Stimulated activated CD4-positive, alpha-beta T cell treated with anti-CD3 and anti-CD28 coated beads, Interleukin-1b, Interleukin-23, amount 100 ng/mL, for 48 hours (primary cell): ENCODE measurements at regions not wholly inside any gene's neighbourhood (a gene's known extent, or its start where the extent isn't known, plus 50 kb on each side); places are given as distances from the start of the nearest gene placed in this dataset.
"Not testable (repeated sequence)": the region's sequence is repeated elsewhere in the genome, so short reads cannot be mapped to it uniquely, and the experiment has no call there.

Experiments used
- DNase-seq: peaks from one replicate; pipeline ENCODE4 v3.0.0-alpha.2; 2020

DNA sequence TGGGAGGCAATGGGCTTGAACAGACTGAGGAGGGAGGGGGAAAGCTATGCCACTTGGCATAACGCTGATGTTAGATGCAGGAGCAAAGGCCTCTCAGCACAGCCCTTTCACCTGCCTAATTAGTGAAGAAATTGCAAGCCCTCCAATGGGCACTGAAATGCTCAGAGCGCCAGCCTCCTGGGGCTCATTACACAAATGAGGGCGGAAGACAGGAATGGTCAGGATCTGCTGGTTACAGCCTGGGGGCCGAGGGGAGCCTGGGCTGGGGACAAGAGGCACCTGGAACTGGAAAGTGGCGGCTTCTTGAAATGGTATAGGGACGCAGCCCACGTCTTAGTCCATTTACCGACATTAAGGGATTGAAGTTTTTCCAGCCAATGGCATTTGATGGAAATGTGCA, 50.2 kb upstream of the PLET1 start:
- DNase-seq, result no peak

DNA sequence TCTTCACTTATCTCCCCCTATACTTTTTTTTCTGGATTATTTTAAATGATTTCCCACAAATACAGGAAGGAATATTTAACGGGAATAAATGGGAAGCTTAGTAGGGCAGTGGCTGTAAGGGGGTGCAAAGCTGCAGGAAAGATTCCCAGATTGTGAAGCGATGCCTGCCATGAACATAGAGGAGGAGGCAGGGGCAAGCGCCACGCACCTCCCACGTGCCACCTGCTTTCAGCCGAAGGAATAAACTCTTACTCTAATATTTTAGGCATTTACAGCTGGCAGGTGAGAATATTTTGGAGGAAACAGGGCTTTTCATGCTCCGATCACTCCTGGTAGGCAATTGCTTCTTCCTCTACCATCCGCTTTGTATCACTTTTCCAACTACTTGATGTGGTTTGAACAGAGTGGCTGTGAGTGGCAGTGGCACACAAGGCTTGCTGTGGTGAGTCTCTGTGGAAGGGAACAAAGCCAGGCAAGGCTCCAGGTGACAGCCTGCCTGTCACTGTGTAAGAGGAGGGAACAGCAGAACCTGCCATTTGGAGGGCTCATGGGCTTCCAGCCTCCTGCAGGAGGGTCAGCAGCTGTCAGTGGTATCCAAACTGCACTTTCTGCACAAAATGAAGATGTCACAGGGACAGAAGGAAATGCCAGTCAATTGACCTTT, 54.5 kb upstream of the PLET1 start:
- no peak for DNase-seq

DNA sequence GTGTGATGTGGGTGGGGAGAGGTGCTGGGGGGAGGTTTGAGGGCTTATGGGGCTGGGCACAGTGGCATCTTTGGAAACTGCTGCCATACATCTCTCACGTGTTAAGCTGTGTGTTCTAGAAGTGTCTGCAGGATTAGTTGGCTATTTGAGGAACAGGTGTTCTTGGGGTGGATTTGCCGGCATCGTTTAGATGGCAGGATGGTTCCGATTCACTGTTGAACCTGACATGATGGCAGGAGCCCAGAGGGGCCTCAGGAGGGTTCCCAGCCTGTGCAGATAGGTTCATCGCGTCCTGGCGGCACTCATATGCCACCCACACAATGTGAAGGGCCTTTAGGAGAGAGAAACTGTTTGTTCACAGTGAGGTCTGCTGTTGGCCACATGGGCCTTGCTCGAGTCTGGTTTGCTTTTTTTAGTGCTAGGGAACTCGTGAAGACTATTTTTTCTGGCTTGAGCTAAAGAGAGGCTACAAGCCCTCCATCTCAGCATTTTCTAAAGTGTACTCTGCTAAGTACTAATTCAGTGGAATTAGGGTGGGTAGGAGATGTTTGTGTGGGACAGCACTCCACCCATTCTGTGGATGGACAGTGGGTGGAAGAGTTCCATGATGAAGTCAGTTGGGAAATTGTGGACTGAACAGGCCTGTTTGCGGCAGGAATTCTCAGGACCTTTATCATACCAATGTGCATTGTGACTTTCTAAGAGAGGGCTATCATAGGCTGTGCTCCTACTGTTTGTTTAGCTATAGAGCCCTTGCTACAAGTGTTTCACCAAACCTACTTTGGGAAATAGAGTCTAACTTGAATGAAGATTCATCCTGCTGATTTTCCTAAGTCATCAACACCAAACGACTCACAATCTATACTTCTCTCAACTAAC, 55.4 kb upstream of the PLET1 start:
- DNase-seq, result no peak

DNA sequence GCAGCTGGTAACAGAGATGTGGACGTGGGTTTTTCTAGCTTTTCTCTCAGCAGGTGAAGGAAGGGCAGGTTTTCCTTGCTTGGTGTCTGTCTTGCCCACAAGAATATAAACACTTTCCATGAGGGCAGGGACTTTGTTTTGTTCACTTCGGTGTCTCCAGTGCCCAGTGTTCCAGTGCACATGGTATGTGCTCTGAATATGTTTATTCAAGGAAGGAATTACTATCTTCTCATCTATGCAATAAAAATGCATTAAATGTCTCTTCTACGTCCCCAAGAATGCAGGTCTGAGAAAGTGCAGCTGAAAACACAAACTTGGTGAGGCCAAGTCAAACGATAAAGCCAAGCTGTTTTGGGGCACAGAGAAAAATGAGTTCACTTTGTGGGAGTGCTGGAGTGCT, 56.3 kb upstream of the PLET1 start:
- DNase-seq, result no peak

DNA sequence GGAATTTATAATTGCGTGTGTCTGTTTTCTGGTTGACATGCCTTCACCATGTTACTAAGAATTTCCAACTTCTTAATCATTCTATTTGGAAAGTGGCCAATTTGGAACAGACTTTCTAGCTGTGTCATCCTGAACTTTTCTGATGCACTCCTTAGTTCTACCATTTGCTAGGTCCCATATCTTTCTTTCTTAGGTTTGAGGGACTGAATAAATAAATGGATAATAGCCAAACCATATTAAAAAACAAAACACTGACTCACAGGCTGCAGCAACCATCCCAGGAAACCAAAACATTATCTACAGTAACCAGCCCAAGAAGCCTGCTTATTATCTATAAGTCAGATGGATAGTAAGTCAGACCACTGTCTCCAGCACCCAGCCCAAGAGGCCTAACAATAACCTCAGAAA, 57.5 kb upstream of the PLET1 start:
- DNase-seq, result no peak

DNA sequence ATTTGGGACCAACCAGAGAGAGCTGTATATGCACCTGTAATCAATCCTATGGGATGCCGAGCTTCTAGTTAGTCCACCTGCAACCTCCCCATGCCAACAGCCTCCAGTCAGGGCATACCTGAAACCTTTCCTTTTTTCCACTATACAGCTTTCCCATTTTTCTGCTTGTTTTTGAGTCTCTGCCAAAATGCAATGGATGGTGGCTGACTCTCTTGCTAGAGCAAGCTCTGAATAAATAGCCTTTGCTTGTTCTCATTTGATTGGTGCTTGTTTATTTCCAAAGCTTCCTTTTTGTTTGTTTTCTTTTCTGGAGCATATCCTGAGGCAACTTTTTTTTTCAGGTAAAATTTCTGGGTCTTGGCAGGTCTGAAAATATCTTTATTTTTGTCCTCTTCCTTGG, 58.0 kb upstream of the PLET1 start:
- DNase-seq, result no peak

DNA sequence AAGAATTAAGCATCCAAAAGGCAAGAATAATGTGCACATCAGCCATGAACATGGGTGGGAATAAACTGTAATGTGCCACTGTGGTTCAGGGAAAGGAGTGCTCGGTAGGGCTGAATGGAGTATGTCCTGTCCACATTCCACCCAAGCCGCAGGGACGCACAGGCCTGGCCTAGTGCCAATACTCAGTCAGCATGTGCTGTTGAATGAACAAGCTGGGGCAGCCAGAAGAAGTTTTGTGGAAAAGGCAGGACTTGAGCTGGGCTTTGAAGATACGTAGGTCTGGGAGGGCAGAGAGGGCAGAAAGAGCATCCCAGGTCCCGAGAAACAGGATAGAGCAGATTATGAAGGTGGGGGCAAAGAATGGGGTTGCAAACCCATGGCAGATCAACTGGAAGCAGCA, 60.0 kb upstream of the PLET1 start:
- no peak for DNase-seq

DNA sequence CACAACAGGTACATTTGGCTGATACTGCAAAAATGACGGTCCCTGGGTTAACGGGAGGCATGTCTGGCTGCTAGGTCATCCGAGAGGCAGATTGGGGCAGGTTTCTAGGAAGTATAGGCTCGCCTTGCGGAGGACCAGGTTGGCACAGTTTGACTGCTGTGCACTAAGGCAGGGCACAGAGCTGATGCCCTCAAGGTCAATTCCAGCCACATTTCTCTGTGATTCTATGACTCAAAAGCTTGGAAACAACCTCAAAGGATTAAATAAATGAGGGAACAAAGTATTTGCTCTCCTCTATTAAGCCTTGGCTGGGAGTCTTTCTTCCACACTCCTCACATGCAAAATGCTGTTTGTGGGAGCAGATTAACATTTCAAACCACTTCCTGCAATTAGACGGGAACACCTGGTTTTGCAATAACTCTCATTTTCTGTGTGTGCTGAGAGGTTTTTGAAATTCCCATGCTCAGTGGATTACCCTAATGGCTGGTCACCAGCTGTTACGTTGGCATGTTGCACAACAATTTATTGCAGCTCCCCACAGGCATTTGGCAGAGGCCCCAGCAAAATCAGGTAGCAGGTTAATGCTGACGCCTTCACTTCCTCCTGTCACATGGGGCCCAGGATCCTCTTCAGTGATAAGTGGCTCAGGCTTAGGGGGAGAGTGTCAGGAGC, 61.0 kb upstream of the PLET1 start:
- no peak for DNase-seq

DNA sequence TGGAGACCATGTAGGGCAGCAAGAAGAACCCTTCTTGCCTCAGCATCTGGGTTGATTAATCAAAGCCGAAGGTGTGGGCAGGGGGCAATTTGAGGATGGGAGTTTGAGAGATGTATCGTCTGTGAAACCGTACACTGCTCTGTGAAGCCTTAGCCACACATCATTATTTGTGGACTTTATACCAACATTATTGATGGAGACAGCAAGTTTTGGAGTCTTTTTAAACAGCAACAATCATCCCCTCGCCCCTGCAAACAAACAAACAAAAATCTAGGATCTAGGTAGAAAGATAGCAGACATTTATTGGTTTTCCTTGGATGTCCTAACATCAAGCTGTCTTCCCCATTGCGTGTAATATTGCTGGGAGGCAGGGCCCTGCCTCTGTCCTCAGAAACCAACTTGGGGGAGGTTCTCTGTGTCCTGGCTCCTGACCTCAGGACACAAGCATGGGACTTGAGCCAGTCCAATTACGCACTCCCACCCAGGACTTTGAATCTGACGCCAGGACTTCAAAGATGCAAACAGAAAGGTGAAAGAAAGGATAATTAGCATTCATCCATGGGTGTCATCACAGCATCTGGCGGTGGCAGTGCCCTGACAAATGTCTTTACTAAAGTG, 61.6 kb upstream of the PLET1 start:
- DNase-seq, result no peak

DNA sequence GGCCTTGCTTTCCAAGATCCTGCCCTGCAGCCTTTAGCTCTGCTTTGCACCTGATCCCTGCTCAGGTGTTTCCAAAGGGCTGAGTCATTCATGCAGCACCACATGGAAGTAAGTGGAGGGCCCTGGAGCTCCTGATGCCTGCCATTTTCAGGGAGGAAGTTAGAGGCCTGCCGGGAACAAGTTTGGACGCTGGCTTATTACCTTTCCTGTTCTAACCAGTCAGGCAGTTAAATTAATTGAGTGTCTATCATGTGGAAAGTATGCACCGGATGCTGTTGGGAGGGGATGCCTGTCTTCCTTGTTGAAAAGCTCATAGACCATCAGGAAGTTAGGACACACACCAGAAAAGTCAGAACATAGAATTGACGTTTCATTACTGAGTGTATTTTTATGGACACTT, 73.7 kb upstream of the PLET1 start:
- no peak for DNase-seq

DNA sequence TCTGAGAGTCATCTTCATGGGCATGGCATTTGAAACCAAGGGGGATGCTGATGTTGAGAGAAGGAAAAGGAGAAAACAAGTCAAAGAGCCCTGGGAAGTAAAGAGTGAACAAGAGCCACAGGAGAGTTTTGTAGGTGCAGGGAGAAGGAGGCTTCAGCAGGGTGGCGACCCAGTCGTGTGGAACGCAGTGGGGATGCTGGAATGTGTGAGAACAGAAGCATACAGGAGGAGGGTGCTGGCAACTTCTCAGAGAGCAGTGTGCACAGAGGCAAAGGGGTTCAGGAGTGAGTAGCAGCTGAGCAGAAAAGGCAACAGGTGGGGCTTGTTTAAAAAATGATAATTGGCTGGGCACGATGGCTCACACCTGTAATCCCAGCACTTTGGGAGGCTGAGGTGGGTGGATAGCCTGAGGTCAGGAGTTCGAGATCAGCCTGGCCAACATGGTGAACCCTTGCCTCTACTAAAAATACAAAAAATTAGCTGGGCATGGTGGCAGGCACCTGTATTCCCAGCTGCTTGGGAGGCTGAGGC, 75.8 kb upstream of the PLET1 start:
- DNase-seq, result no peak

DNA sequence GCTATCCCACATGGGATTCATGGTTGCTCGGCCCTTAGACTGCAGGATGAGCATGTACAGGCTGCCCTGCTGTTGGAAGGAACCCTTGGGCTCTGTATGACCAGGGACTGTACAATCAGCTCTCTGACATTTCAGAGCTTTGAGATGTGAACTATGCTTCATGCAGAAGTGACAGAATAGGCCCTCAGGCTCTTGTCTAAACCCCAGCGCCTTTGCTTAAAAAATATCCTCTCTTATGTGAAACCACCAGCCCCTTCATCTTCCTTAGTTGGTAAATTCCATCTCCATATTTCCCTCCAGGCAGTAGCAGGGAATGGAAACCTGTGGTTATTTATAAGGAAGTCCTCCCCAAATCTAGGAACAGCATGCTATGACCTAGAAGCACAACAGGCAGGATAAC, 78.9 kb upstream of the PLET1 start:
- no peak for DNase-seq

DNA sequence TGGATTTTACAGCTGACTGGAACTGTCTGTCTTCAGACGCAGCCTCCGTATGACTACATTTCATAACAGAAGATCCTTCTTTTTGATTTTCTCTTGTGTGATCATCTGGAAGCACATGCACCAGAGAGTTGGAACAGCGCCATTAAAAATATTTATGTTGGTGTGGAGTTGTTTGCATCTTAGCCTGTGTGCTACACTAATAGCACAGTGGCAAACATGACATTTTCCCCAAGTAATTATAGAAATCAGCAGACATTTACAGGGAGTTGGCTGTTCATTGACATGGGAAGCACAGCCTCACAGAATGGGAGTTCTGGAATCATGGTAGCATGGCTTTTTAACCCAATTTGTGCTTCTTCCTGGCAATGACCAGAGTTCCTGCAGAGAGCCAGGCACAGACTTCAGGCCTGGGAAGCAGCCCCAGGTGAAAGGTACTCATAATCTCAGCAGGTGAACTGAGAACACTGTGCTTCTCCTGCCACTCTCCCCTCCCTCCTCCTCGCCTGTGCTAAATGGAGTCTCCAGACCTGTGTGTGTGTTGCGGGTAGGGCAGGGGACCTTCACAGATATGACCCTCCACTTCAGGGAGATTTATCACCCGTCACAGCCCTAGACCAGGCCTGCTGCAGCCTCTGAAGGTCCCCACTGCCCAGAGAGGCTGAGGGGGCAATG, 82.8 kb upstream of the PLET1 start:
- no peak for DNase-seq

DNA sequence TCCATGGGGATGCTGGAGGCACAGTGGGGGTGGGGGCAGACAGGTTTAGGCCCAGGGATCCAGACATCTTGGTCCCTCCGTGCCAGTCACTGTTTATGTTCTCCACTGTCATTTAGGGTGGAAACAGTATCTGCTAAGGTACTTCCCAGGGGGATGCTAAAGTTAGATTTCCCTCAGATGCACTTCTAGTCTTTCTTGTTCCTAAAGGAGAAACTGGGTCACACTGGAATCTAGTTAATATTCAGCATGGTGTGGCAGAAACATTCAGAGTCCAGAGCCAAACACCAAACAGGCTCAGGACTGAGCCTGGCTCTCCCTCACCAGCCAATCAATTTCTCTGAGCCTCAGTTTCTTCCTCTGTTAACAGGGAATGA, 83.4 kb upstream of the PLET1 start:
- no peak for DNase-seq

DNA sequence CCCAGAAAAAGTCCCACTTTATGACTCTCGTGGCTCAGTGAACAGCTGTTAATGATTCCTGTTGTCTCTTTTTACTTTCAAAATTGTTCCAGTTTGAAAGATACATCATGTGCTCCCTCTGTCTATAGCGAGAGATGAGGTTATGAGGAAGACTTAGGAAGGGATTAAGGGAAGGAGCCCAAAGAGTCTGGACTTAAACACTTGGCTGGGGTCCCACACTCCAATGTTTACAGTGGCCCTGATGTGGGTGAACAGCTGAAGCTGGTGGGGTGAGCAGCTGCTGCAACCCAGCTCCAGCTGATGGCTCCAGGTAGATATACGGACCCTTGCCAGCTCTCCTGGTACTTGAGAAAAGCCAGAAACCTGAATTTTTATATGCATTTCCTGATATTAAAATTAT, 84.5 kb upstream of the PLET1 start:
- no peak for DNase-seq

DNA sequence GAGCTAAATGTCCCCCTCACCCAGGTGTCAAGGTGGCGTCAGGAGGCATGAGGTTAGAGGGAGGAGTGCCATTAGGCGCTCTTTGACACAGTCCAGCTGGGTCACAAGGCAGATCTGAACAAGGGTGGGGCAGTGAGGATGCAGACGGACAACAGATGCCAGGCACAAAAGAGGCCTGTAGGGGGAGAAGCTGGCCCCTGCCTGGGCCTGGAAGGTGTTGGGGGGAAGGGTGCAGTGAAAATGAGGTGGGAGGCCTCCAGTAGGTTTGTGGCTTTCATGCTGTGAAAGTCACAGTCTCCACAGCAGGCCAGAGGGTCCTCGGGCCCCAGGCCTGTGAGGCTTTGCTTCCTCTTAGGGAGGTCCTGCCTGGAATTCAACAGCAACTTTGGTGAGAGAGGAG, 85.0 kb upstream of the PLET1 start:
- no peak for DNase-seq

DNA sequence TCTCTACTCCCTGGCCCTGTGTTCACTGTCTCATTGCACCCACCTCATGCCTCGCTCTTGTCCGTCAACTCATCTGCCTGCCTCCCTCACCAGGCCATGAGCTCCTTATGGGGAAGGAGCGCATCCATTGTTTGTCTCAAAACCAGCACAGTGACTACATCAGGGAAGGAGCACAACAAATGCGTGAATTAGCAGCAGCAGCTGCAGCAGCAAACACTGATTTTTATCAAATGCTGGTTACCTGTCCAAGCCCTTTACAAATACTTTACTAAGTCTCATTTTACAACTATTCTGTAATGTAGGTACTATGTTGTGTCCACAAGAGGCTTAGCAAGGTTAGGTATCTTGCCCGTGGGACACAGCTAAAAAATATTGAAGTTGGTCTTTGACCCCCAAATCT, 85.9 kb upstream of the PLET1 start:
- DNase-seq, result no peak

DNA sequence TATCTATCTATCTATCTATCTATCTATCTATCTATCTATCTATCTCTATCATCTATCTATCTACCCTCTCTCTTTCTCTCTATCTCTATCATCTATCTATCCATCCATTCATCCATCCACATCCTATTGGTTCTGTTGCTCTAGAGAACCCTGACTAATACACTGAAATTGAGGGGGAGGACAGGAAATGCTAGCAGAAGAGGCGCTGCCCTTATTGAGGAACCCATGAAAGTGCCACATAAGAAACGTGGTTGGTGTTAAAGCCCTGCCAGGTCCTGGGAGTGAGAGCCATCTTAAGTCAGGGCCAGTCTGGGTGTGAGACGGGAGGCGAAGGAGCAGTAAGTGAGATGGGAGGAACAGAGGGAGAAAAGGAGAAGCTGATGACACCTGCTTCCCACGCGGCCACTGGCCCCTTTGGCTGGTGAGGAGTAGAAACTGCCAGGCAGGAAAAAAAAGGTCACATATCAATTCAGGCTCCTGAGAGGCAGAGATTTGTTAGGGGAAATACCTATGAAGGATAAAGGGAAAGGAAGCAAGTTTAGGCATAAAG, 87.9 kb upstream of the PLET1 start:
- DNase-seq, result no peak

DNA sequence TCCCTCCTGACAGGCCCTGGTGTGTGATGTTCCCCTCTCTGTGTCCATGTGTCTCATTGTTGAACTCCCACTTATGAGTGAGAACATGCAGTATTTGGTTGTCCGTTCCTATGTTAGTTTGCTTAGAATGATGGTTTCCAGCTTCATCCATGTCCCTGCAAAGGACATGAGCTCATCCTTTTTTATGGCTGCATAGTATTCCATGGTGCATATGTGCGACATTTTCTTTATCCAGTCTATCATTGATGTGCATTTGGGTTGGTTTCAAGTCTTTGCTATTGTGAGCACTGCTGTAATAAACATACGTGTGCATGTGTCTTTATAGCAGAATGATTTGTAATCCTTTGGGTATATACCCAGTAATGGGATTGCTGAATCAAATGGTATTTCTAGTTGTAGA, 90.8 kb upstream of the PLET1 start:
- not testable (repeated sequence) for DNase-seq

DNA sequence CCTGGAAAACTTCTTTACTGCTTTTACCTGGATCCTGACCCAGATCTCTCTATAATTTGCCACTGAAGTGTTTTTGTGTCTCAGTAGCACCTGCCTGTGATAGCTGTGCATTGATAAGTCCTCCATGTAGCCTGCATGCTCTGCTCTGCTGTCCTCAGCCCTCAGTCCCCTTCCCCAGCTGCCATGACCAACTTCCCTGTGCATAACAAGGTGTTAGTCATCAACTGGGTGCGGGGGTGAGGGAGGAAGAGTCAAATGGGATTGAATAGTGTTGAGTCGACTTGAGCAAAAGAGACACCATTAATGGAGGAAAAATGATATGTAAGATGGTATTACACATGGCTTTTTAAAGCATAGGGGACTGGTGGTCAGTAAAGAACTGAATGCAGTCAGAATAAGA, 92.2 kb upstream of the PLET1 start:
- DNase-seq, result no peak

DNA sequence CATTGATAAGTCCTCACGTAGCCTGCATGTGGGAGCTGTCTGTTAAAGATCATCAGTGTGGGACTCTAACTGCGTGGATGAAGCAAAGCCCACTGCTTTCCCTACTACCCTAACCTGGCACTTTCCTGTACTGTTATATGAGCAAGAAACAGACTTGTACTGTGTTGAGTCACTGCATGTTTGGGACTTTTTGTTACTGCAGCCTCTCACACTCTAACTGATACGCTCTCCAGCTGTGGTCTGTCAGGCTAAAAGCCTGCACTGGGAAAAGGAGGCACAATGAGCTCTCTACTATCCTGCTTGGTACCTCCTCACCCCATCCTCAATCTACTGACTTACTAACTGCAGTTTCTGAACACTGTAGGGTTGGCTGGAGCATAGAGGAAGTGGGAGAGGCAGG, 93.7 kb upstream of the PLET1 start:
- no peak for DNase-seq

DNA sequence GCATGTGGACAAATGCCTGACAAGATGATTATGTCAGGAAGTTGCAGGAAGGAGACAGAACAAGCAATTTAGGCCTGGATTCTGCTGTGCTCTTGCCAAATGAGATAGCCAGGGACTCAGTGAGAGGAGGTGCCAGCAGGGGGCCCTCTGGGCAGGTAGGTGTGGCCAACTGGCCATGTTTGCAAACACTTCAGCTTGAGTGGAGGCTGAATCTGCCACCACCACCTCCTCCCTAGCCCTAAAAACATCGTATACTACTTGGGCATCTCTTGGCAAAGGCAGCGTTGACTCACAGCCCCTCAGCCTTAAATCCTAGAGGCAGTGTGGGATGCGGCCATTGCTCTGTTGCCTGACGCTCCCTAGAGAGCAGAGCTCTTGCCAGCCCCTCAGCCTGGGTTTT, 95.1 kb upstream of the PLET1 start:
- no peak for DNase-seq

DNA sequence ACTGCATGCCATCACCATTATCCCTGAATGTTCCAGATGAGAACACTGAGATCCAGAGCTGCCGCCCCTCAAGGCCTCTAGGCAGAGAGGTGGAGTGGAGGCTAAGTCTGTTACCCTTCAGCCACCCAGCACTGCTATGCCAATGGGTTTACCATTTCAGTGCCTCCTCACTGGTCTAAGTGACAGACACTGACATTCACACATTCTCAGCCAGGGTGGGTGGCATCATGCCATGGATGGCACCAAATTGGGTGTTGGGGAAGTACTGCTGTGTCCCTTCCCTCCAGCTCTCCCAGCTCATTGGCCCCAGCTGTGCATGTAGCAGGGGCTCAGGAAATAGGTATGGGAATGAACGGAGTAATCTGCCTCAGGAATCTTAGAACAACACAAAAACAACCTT, 96.8 kb upstream of the PLET1 start:
- no peak for DNase-seq
